Panc1 (cell line): ENCODE measurements at regions not wholly inside any gene's neighbourhood (a gene's known extent, or its start where the extent isn't known, plus 50 kb on each side); places are given as distances from the start of the nearest gene placed in this dataset.

Experiments
- CTCF ChIP-seq: fragments of 450-650 bp; IDR thresholded peaks from 2 replicates; pipeline ENCODE4 v1.5.1; 2017; ENCODE audit warnings: mild to moderate bottlenecking
- POLR2AphosphoS5 ChIP-seq: IDR thresholded peaks from 2 replicates; pipeline ENCODE4 v1.6.1; 2012; ENCODE audit warnings: mild to moderate bottlenecking, low read depth, low read length, moderate library complexity
- REST ChIP-seq, 2 experiments: IDR thresholded peaks; 2 replicates each; pipeline ENCODE4 v1.6.1; 2011 to 2012; ENCODE audit warnings: low read depth in 2 of 2, control low read depth in 1 of 2, low read length in 1 of 2, mild to moderate bottlenecking in 1 of 2, moderate library complexity in 1 of 2; ENCODE audit not compliant: insufficient read depth in 1 of 2
- SIN3A ChIP-seq: IDR thresholded peaks from 2 replicates; pipeline ENCODE4 v1.6.1; 2012; ENCODE audit warnings: low read depth, mild to moderate bottlenecking, low read length, moderate library complexity, borderline replicate concordance; ENCODE audit not compliant: insufficient read depth

- TF ChIP-seq CTCF, result no peak
- no peak for TF ChIP-seq SIN3A
- TF ChIP-seq POLR2AphosphoS5, result no peak
- no peak for TF ChIP-seq REST (IDR thresholded peaks at IDR 0.05; ENCODE audit: insufficient read depth in 1 of 2, low read depth in 2 of 2, low read length in 1 of 2)
Observed at GRCh38 chr12:115296613-115297198, 612.7 kb upstream of the TBX3 start.
